ENCODE measurements at regions not wholly inside any gene's neighbourhood (a gene's known extent, or its start where the extent isn't known, plus 50 kb on each side); places are given as distances from the start of the nearest gene placed in this dataset.

DNA sequence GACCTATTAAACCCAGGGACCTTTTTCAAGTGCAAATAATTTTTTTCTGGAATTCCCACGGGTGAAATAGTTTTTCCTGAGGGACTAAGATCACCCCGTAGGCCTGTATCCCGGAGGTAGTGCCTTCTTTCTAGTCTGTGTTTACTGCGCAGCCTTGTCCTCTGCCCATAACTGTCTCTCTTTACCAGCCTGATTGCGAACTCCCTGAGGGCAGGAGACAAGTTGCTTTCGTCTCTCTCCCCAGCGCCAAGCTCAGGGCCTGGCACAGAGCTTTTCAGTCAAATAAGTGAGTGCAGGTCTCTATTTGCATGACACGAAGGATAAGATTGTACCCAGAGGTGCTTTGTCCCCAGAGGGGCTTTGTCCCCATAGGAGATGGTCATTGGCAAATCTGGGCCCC is 123.9 kb downstream of the DDX1 start:
- TF ChIP-seq, protein P1, sequence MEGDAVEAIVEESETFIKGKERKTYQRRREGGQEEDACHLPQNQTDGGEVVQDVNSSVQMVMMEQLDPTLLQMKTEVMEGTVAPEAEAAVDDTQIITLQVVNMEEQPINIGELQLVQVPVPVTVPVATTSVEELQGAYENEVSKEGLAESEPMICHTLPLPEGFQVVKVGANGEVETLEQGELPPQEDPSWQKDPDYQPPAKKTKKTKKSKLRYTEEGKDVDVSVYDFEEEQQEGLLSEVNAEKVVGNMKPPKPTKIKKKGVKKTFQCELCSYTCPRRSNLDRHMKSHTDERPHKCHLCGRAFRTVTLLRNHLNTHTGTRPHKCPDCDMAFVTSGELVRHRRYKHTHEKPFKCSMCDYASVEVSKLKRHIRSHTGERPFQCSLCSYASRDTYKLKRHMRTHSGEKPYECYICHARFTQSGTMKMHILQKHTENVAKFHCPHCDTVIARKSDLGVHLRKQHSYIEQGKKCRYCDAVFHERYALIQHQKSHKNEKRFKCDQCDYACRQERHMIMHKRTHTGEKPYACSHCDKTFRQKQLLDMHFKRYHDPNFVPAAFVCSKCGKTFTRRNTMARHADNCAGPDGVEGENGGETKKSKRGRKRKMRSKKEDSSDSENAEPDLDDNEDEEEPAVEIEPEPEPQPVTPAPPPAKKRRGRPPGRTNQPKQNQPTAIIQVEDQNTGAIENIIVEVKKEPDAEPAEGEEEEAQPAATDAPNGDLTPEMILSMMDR (IDR thresholded peaks at IDR 0.05; ENCODE audit: extremely low read depth, low read depth, low read length): no peak
- no peak overlapping the region for H3K4me3 ChIP-seq (ENCODE audit: insufficient read depth, low read length)
- no peaks in the 10 kb centered on the region for H3K9me3 ChIP-seq (ENCODE audit: low read depth, low read length)
- no peak for DNase-seq (ENCODE audit: insufficient read length, low spot score, missing footprints)
- H3K4me1 ChIP-seq (ENCODE audit: insufficient read depth, low read length): no peaks in the 10 kb centered on the region
- no peak overlapping the region for H2AFZ ChIP-seq (ENCODE audit: low read length)
- H3K27ac ChIP-seq (ENCODE audit: low read depth, low read length): no peak overlapping the region
- no peak overlapping the region for H3K4me2 ChIP-seq (ENCODE audit: insufficient read depth, low read length)
- no peaks in the 10 kb centered on the region for H3K36me3 ChIP-seq (ENCODE audit: insufficient read depth, low read length)
- H3K79me2 ChIP-seq (ENCODE audit: insufficient read depth, low read length): no peaks in the 10 kb centered on the region
- no peaks in the 10 kb centered on the region for H3K27me3 ChIP-seq (ENCODE audit: insufficient read depth, low read length)
- no peaks in the 10 kb centered on the region for H4K20me1 ChIP-seq (ENCODE audit: insufficient read depth, low read length)

DNA sequence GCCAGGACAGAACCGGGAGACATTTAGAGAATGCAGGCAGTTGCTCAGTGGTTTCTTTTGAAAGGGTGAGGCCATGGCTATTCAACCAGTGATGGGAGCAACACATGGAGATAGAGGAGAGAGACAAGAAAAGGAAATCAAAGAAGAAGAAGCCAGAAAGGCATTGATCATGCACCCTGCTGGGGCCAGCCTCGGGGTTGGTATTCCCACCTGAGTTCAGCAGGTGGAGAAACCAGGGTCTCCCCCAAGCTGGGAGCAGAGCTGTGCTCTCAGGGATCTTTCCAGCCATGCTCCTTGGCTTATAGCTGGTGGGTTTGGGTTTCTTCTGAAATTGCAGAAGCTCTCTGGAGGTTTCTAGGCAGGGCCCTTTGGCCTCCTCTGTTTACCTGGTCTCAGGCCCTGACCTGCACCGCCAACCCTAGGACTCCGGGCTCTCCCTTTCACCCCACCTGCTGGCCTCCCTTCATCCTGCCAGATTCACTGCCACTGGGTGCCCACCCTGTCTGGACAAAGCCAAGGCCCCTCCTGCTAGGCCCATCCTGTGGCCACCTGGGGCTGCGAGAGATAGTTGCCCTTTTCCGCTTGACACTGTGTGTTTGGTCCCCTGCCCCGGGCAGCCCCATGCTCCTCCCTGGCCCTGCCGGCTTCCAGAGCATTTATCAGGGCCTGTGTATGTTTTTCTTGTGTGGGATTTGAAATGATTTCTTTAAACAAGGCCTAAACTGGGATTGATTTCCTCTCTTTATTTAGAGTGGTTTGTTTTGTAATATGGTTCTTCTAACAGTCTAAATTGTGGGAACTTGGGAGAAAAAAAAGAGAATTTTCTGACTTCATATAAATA is 126.7 kb downstream of the DDX1 start:
- TF ChIP-seq, protein P1 (IDR thresholded peaks at IDR 0.05; ENCODE audit: extremely low read depth, low read depth, low read length): no peak
- no peak overlapping the region for H3K4me2 ChIP-seq (ENCODE audit: insufficient read depth, low read length)
- H3K36me3 ChIP-seq (ENCODE audit: insufficient read depth, low read length): no peaks in the 10 kb centered on the region
- no peaks in the 10 kb centered on the region for H3K27me3 ChIP-seq (ENCODE audit: insufficient read depth, low read length)
- H4K20me1 ChIP-seq (ENCODE audit: insufficient read depth, low read length): no peaks in the 10 kb centered on the region
- no peak overlapping the region for H3K4me3 ChIP-seq (ENCODE audit: insufficient read depth, low read length)
- H2AFZ ChIP-seq (ENCODE audit: low read length): no peak overlapping the region
- H3K27ac ChIP-seq (ENCODE audit: low read depth, low read length): no peak overlapping the region
- no peak for DNase-seq (ENCODE audit: insufficient read length, low spot score, missing footprints)
- no peaks in the 10 kb centered on the region for H3K79me2 ChIP-seq (ENCODE audit: insufficient read depth, low read length)
- no peaks in the 10 kb centered on the region for H3K4me1 ChIP-seq (ENCODE audit: insufficient read depth, low read length)
- H3K9me3 ChIP-seq (ENCODE audit: low read depth, low read length): no peaks in the 10 kb centered on the region

DNA sequence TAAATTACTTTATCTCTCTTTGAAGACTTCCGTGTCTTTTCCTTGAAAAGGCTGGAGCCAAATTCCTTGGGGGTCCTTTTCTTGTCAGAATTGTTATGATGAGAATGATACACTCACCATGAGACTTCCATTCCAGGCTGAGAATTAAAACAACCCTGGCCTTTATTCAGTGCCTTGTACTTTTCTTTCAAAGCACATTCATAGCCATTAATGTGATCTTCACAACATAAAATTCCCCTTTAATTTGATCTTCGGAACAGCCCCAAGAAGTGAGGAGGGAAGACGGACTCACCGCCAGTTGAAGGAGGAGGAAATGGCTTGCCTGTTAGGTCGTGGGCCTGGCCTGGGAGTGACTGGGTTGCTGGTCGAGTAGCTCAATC is 127.3 kb downstream of the DDX1 start:
- no peak overlapping the region for H3K27ac ChIP-seq (ENCODE audit: low read depth, low read length)
- TF ChIP-seq, protein P1 (IDR thresholded peaks at IDR 0.05; ENCODE audit: extremely low read depth, low read depth, low read length): no peak
- no peaks in the 10 kb centered on the region for H3K4me1 ChIP-seq (ENCODE audit: insufficient read depth, low read length)
- DNase-seq (ENCODE audit: insufficient read length, low spot score, missing footprints): no peak
- H3K79me2 ChIP-seq (ENCODE audit: insufficient read depth, low read length): no peaks in the 10 kb centered on the region
- no peaks in the 10 kb centered on the region for H3K36me3 ChIP-seq (ENCODE audit: insufficient read depth, low read length)
- no peak overlapping the region for H3K4me3 ChIP-seq (ENCODE audit: insufficient read depth, low read length)
- H2AFZ ChIP-seq (ENCODE audit: low read length): no peak overlapping the region
- H4K20me1 ChIP-seq (ENCODE audit: insufficient read depth, low read length): no peaks in the 10 kb centered on the region
- no peaks in the 10 kb centered on the region for H3K9me3 ChIP-seq (ENCODE audit: low read depth, low read length)
- no peak overlapping the region for H3K4me2 ChIP-seq (ENCODE audit: insufficient read depth, low read length)
- H3K27me3 ChIP-seq (ENCODE audit: insufficient read depth, low read length): no peaks in the 10 kb centered on the region

DNA sequence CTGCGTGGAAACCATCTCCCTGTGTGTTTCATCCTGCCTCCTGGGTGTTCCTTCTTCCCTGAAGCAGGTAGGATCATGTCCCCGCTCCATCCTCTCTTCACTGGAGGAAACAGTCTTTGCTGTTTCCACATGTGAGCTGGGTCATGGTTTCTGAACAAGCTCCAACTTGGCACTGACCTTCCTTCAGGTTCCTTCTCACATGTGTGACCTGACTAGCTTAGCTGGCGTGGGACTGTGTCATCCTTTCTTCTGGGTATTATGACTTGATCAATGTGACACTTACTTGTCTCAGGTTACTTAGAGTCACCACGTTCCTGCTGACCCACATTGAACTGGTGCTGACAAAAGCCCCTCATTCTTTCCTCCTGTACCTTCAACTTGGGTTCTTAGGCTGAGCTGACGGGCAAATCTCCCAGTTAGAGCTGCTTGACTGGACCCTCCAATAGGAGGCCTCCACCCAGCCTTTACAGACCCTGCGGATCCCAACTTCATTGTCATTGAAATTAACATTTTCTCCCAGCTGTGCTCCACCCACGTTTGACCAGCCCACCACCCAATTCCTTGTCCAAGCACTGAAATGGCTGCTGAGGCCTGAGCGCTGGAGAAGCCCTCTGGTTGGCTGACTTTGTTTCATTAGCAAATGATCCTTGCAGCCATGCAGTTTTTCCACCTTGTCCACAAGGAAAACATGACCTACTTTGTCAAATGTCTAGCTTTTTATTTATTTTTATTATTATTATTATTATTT is 128.1 kb downstream of the DDX1 start:
- no peak overlapping the region for H2AFZ ChIP-seq (ENCODE audit: low read length)
- H3K79me2 ChIP-seq (ENCODE audit: insufficient read depth, low read length): no peaks in the 10 kb centered on the region
- H3K4me2 ChIP-seq (ENCODE audit: insufficient read depth, low read length): no peak overlapping the region
- no peaks in the 10 kb centered on the region for H4K20me1 ChIP-seq (ENCODE audit: insufficient read depth, low read length)
- no peaks in the 10 kb centered on the region for H3K4me1 ChIP-seq (ENCODE audit: insufficient read depth, low read length)
- no peak for DNase-seq (ENCODE audit: insufficient read length, low spot score, missing footprints)
- no peaks in the 10 kb centered on the region for H3K9me3 ChIP-seq (ENCODE audit: low read depth, low read length)
- H3K4me3 ChIP-seq (ENCODE audit: insufficient read depth, low read length): no peak overlapping the region
- no peak overlapping the region for H3K27ac ChIP-seq (ENCODE audit: low read depth, low read length)
- peaks cover 5% of the 10 kb centered on the region for H3K27me3 ChIP-seq (ENCODE audit: insufficient read depth, low read length)
- H3K36me3 ChIP-seq (ENCODE audit: insufficient read depth, low read length): no peaks in the 10 kb centered on the region
- TF ChIP-seq, protein P1 (IDR thresholded peaks at IDR 0.05; ENCODE audit: extremely low read depth, low read depth, low read length): no peak

Measured in osteoblast (primary cell).